Liver (tissue), 7 donors: ENCODE measurements at regions not wholly inside any gene's neighbourhood (a gene's known extent, or its start where the extent isn't known, plus 50 kb on each side); places are given as distances from the start of the nearest gene placed in this dataset.
"Not testable (repeated sequence)": the region's sequence is repeated elsewhere in the genome, so short reads cannot be mapped to it uniquely, and the experiment has no call there.

ENCODE experiments used
- DNase-seq: peaks from one replicate; pipeline ENCODE4 v3.0.0-alpha.2; 2017; ENCODE audit warnings: low spot score
- H3K27ac ChIP-seq, 2 donors: one replicate each; pipeline ENCODE4 v1.7.0; 2013; ENCODE audit warnings: inconsistent platforms in 2 of 2, low read length in 2 of 2, control low read depth in 1 of 2, low read depth in 1 of 2, mild to moderate bottlenecking in 1 of 2
- H3K27me3 ChIP-seq, 4 donors: one replicate each; pipeline versions ENCODE4 v1.6.1 to v1.7.0; 2013; ENCODE audit warnings: low read length in 3 of 4, inconsistent platforms in 1 of 4, mild to moderate bottlenecking in 1 of 4, moderate library complexity in 1 of 4; ENCODE audit not compliant: control insufficient read depth in 4 of 4, insufficient read depth in 4 of 4
- H3K36me3 ChIP-seq, 4 donors: one replicate each; pipeline versions ENCODE4 v1.6.1 to v1.7.0; 2013; ENCODE audit warnings: low read length in 3 of 4, mild to moderate bottlenecking in 3 of 4, low read depth in 1 of 4, moderate library complexity in 1 of 4; ENCODE audit not compliant: control insufficient read depth in 4 of 4, insufficient read depth in 3 of 4
- H3K4me1 ChIP-seq, 4 donors: one replicate each; pipeline versions ENCODE4 v1.6.1 to v1.7.0; 2013; ENCODE audit warnings: low read length in 3 of 4, mild to moderate bottlenecking in 3 of 4, moderate library complexity in 1 of 4; ENCODE audit not compliant: control insufficient read depth in 4 of 4, insufficient read depth in 4 of 4
- H3K4me3 ChIP-seq, 3 donors: one replicate each; pipeline versions ENCODE4 v1.6.1 to v1.7.0; 2013; ENCODE audit warnings: low read length in 3 of 3, control low read depth in 1 of 3, low read depth in 1 of 3, mild to moderate bottlenecking in 1 of 3
- H3K9ac ChIP-seq, 2 donors: one replicate each; pipeline ENCODE4 v1.7.0; 2013; ENCODE audit warnings: low read length in 2 of 2, mild to moderate bottlenecking in 2 of 2, moderate library complexity in 2 of 2, control low read depth in 1 of 2, low read depth in 1 of 2
- H3K9me3 ChIP-seq, 4 donors: one replicate each; pipeline versions ENCODE4 v1.6.1 to v1.7.0; 2013; ENCODE audit warnings: low read length in 3 of 4; ENCODE audit not compliant: control insufficient read depth in 4 of 4
- GABPA ChIP-seq, 2 donors: IDR thresholded peaks in 1 of 2; conservative IDR thresholded peaks in 1 of 2; 2 replicates each; pipeline ENCODE4 v1.6.1; 2016; ENCODE audit warnings: antibody characterized with exemption in 2 of 2, mild to moderate bottlenecking in 1 of 2, moderate library complexity in 1 of 2
- HNF4G ChIP-seq: IDR thresholded peaks from 2 replicates; pipeline ENCODE4 v1.6.1; 2016; ENCODE audit warnings: antibody characterized with exemption
- REST ChIP-seq: IDR thresholded peaks from 2 replicates; pipeline ENCODE4 v1.6.1; 2016; ENCODE audit warnings: antibody characterized with exemption, mild to moderate bottlenecking
- YY1 ChIP-seq: IDR thresholded peaks from 2 replicates; pipeline ENCODE4 v1.6.1; 2016; ENCODE audit warnings: antibody characterized with exemption, mild to moderate bottlenecking
- WGBS: extraction: QIAGEN DNeasy Blood & Tissue Kit; methylation state at CpG from one replicate; pipeline ENCODE4 v1.1.7; 2013; 5-methylcytosine and 5-hydroxymethylcytosine counted together
- donor health status: healthy.
- donor health status: healthy.
- donor health status: healthy.
- donor health status: healthy.

GRCh38 chr3:186444288-186444687, 82.3 kb upstream of the DGKG start (continued):
- TF ChIP-seq REST (no peak), YY1 (no peak)

GRCh38 chr3:186442979-186443378, 80.9 kb upstream of the DGKG start:
- not testable (repeated sequence) for H3K27me3 ChIP-seq, DNase-seq, H3K9me3 ChIP-seq, H3K27ac ChIP-seq, H3K36me3 ChIP-seq, H3K4me3 ChIP-seq, H3K9ac ChIP-seq, H3K4me1 ChIP-seq
- WGBS: 91% methylated on average over 9 of the region's 9 CpGs

GRCh38 chr3:186442162-186442561, 80.1 kb upstream of the DGKG start:
- Histone ChIP-seq H3K9me3 (no peaks in the 10 kb centered on the region), H3K9ac (no peak overlapping the region), H3K4me3 (no peak overlapping the region), H3K4me1 (peaks cover 0 to 3% (median 3%) of the 10 kb centered on the region in 4 donors), H3K36me3 (no peaks in the 10 kb centered on the region), H3K27me3 (no peaks in the 10 kb centered on the region), H3K27ac (no peak overlapping the region)
- no peak for DNase-seq
- WGBS: 64% methylated on average over 2 of the region's 2 CpGs
- TF ChIP-seq GABPA (IDR thresholded peaks at IDR 0.05 in 1 of 2, conservative IDR thresholded peaks at IDR 0.05 in 1 of 2): no peak

GRCh38 chr3:186440891-186441290, 78.9 kb upstream of the DGKG start:
- Histone ChIP-seq H3K4me1 (peaks cover 0 to 1% (median 0%) of the 10 kb centered on the region in 4 donors), H3K9me3 (no peaks in the 10 kb centered on the region), H3K27me3 (no peaks in the 10 kb centered on the region), H3K9ac (no peak overlapping the region), H3K4me3 (no peak overlapping the region), H3K36me3 (no peaks in the 10 kb centered on the region), H3K27ac (no peak overlapping the region)
- no peak for DNase-seq
- TF ChIP-seq REST (no peak), HNF4G (no peak)
- 87% methylated on average over 3 of the region's 3 CpGs for WGBS
